ENCODE measurements at regions not wholly inside any gene's neighbourhood (a gene's known extent, or its start where the extent isn't known, plus 50 kb on each side); places are given as distances from the start of the nearest gene placed in this dataset.

DNA sequence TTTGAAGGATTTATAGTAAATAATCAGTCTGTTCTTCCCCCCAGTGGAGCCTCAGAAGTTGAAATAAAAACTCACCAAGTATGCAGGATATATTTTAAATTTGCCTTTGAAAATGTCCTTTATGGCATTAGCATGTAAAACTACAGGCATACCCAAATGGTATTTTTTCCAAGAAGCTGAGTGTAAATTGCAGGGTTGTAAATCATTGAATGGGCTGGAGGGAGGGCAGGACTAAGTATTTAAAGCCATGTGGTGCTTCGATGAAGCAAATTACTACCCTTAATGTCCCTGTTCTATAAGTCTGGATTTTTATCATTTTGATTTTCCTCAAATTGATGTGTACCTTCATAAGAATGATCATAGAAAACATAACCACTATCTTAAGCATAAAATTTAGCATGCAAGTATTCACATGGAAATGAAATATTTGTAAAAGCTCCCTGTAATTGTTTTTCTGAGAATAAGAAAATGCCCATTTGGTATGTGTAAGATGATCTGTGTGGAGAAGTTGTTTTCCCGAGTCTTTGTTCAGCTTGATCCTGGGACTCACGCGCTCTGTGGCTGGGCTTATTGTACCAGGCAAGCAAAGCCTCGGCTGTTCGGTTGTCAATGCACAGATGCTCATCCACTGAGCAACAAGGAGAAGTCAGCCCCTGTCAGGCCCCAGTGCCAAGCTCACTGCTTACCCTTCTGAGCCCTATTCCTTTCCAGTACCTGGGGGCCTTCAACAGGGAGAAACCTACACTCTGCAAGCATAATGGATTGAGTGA, 66.7 kb downstream of the CD164 start:
- no peak overlapping the region for H3K9ac ChIP-seq
- H3K27ac ChIP-seq = no peak overlapping the region
- TF ChIP-seq, protein P1, sequence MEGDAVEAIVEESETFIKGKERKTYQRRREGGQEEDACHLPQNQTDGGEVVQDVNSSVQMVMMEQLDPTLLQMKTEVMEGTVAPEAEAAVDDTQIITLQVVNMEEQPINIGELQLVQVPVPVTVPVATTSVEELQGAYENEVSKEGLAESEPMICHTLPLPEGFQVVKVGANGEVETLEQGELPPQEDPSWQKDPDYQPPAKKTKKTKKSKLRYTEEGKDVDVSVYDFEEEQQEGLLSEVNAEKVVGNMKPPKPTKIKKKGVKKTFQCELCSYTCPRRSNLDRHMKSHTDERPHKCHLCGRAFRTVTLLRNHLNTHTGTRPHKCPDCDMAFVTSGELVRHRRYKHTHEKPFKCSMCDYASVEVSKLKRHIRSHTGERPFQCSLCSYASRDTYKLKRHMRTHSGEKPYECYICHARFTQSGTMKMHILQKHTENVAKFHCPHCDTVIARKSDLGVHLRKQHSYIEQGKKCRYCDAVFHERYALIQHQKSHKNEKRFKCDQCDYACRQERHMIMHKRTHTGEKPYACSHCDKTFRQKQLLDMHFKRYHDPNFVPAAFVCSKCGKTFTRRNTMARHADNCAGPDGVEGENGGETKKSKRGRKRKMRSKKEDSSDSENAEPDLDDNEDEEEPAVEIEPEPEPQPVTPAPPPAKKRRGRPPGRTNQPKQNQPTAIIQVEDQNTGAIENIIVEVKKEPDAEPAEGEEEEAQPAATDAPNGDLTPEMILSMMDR (IDR thresholded peaks at IDR 0.05) = no peak

DNA sequence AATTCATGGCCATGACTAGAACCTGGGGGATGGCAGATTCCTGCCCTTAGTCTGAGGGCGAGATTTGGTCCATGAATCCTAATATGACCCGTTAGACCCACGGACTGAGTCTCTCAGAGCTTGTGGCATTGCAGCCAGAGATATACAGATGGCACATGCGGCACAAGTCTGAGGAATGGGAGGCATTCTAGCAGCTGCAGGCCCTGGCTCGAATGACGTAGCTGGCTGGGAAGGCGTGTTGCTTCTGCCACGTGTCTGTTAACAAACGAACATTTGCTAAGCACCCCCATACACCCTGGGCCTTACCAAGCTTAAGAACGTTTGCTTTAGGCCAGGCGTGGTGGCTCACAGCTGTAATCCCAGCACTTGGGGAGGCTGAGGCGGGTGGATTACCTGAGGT, 68.0 kb downstream of the CD164 start:
- Histone ChIP-seq H3K4me2 (ENCODE audit: low read length) (no peak overlapping the region), H3K27me3 (ENCODE audit: control insufficient read depth, insufficient read depth, low read length) (no peaks in the 10 kb centered on the region), H3K9ac (no peak overlapping the region), H3K27ac (no peak overlapping the region), H3K36me3 (ENCODE audit: control insufficient read depth, insufficient read depth, low read length) (no peaks in the 10 kb centered on the region), H3K9me3 (ENCODE audit: control insufficient read depth, low read length) (no peaks in the 10 kb centered on the region), H2AFZ (no peak overlapping the region), H3K79me2 (no peaks in the 10 kb centered on the region), H3K4me1 (no peaks in the 10 kb centered on the region), H3K4me3 (ENCODE audit: low read depth, low read length) (no peak overlapping the region)
- TF ChIP-seq, protein P1 (IDR thresholded peaks at IDR 0.05) = no peak

More for the DNA sequence above, 66.7 kb downstream of the CD164 start:
- Histone ChIP-seq H3K79me2 (no peaks in the 10 kb centered on the region), H3K4me2 (ENCODE audit: low read length) (no peak overlapping the region), H3K36me3 (ENCODE audit: control insufficient read depth, insufficient read depth, low read length) (no peaks in the 10 kb centered on the region), H2AFZ (no peak overlapping the region), H3K4me1 (no peaks in the 10 kb centered on the region), H3K27me3 (ENCODE audit: control insufficient read depth, insufficient read depth, low read length) (no peaks in the 10 kb centered on the region), H3K4me3 (ENCODE audit: low read depth, low read length) (no peak overlapping the region), H3K9me3 (ENCODE audit: control insufficient read depth, low read length) (no peaks in the 10 kb centered on the region)

DNA sequence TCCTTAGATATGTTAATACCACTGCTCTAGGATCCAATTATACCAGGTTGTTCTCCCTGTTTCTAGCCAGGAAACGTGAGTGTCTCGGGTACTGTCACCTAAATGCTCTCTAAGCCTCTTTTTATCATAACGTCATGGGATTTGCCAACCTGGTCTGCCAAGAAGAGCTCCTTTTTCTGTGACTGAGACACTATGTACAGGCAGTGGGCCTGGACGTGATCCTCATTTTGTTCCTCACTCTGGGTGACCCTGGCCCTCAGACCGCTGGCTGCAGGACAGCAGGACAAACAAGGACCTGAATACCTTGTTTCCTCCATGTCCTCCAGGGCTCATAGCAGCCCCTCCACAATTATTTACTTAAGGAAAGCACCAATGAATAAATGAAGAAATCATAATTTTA, 69.1 kb downstream of the CD164 start:
- H3K27me3 ChIP-seq (ENCODE audit: control insufficient read depth, insufficient read depth, low read length) = no peaks in the 10 kb centered on the region
- no peak overlapping the region for H3K4me3 ChIP-seq (ENCODE audit: low read depth, low read length)
- no peaks in the 10 kb centered on the region for H3K36me3 ChIP-seq (ENCODE audit: control insufficient read depth, insufficient read depth, low read length)
- H3K27ac ChIP-seq = no peak overlapping the region
- no peaks in the 10 kb centered on the region for H3K4me1 ChIP-seq
- TF ChIP-seq, protein P1 (IDR thresholded peaks at IDR 0.05) = no peak
- no peaks in the 10 kb centered on the region for H3K79me2 ChIP-seq
- no peak overlapping the region for H2AFZ ChIP-seq
- H3K9me3 ChIP-seq (ENCODE audit: control insufficient read depth, low read length) = no peaks in the 10 kb centered on the region
- H3K4me2 ChIP-seq (ENCODE audit: low read length) = no peak overlapping the region
- no peak overlapping the region for H3K9ac ChIP-seq

DNA sequence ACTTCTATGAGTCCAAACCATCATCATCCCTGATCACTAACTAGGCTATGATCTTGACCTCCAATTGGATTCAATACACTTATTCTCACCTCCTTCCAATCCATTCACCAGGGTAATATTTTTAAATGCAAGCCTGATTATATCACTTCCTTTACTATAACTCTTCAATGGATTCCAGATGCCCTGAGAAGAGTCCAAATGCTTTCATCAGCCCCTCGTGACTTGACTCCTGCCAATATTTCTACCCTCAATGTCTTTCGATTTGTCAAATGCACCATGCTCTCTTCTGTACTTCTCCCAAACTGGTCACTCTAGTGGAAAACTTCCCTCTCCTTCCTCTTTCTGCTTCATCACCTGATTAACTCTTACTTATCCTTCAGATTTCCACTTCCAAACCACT, 70.8 kb downstream of the CD164 start:
- H3K4me3 ChIP-seq (ENCODE audit: low read depth, low read length) = no peak overlapping the region
- H2AFZ ChIP-seq = no peak overlapping the region
- H3K4me1 ChIP-seq = no peaks in the 10 kb centered on the region
- no peaks in the 10 kb centered on the region for H3K36me3 ChIP-seq (ENCODE audit: control insufficient read depth, insufficient read depth, low read length)
- no peak overlapping the region for H3K9ac ChIP-seq
- no peak overlapping the region for H3K4me2 ChIP-seq (ENCODE audit: low read length)
- no peaks in the 10 kb centered on the region for H3K9me3 ChIP-seq (ENCODE audit: control insufficient read depth, low read length)
- no peaks in the 10 kb centered on the region for H3K79me2 ChIP-seq
- no peaks in the 10 kb centered on the region for H3K27me3 ChIP-seq (ENCODE audit: control insufficient read depth, insufficient read depth, low read length)
- TF ChIP-seq, protein P1 (IDR thresholded peaks at IDR 0.05) = no peak
- no peak overlapping the region for H3K27ac ChIP-seq

DNA sequence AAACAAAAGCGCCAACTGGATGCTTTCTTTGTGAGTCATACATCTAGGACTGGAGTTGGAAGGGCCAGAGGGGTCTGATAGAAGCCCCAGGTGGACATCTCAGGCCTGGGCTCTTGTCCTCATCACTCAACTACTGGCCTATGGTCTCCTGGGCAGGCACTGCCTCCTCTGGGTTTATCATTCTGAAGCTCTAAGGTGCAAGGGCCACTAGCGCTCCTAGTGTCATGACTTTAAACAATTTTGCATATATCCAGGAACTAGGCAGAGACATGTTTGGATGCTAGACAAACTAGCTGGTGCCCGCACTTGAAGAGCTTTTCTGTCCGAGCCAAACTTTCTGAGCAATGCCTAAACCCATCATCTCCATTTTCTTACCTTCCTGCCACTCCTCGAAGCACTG, 72.3 kb downstream of the CD164 start:
- H3K27ac ChIP-seq = no peak overlapping the region

More for the DNA sequence above, 72.3 kb downstream of the CD164 start:
- H3K9me3 ChIP-seq (ENCODE audit: control insufficient read depth, low read length) = no peaks in the 10 kb centered on the region
- H3K27me3 ChIP-seq (ENCODE audit: control insufficient read depth, insufficient read depth, low read length) = no peaks in the 10 kb centered on the region
- H3K36me3 ChIP-seq (ENCODE audit: control insufficient read depth, insufficient read depth, low read length) = no peaks in the 10 kb centered on the region
- H3K79me2 ChIP-seq = no peaks in the 10 kb centered on the region
- TF ChIP-seq, protein P1 (IDR thresholded peaks at IDR 0.05) = no peak
- no peaks in the 10 kb centered on the region for H3K4me1 ChIP-seq
- H3K9ac ChIP-seq = no peak overlapping the region
- H2AFZ ChIP-seq = no peak overlapping the region
- no peak overlapping the region for H3K4me2 ChIP-seq (ENCODE audit: low read length)
- no peak overlapping the region for H3K4me3 ChIP-seq (ENCODE audit: low read depth, low read length)

Data from parathyroid adenoma (tissue), 2 donors.